ENCODE measurements at regions not wholly inside any gene's neighbourhood (a gene's known extent, or its start where the extent isn't known, plus 50 kb on each side); places are given as distances from the start of the nearest gene placed in this dataset.

DNA sequence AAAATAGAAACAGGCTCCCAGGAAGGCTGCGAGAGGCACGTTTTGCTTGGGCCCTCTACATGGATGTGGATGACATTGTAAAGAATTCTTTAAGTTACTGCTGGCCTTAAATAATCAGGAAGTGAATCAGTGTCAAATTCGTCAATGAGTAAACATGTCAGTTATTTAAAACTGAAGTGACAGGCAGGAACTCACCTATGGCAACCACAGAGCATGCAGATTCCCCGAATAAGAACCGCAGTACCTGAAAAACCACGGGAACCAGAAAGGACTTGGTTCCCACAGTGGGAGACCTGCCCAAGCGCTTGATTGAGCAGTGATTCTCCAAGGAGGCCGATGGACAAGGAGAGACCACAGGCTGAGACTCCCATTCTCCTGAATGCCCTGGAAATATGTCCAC lies 351.2 kb upstream of the AKR1E2 start:
- TF ChIP-seq CTCF (optimal IDR thresholded peaks at IDR 0.05 in 1 of 3, IDR thresholded peaks at IDR 0.05 in 1 of 3, conservative IDR thresholded peaks at IDR 0.05 in 1 of 3; ENCODE audit: extremely low read depth in 1 of 3, insufficient read depth in 2 of 3, low read length in 3 of 3): no peak
- no peak for TF ChIP-seq EZH2 (IDR thresholded peaks at IDR 0.05; ENCODE audit: low read length)

Data from keratinocyte (primary cell).